Stomach (tissue), 4 donors: ENCODE measurements at regions not wholly inside any gene's neighbourhood (a gene's known extent, or its start where the extent isn't known, plus 50 kb on each side); places are given as distances from the start of the nearest gene placed in this dataset.

Experiments
- CTCF ChIP-seq, 7 experiments: fragments of 450-650 bp in 4 of 7; fragments of 200-600 bp in 3 of 7; sonication (generic) in 3 of 7; IDR thresholded peaks; one replicate each; pipeline ENCODE4 v1.5.1; 2016 to 2019; ENCODE audit warnings: antibody characterized with exemption in 7 of 7, control low read depth in 2 of 7, mild to moderate bottlenecking in 1 of 7
- EP300 ChIP-seq: sonication (generic); formaldehyde crosslinking; IDR thresholded peaks from one replicate; pipeline ENCODE4 v1.6.1; 2017; ENCODE audit warnings: antibody characterized with exemption
- POLR2A ChIP-seq, 4 donors: fragments of 450-650 bp; IDR thresholded peaks; one replicate each; pipeline ENCODE4 v1.6.1; 2016; ENCODE audit warnings: antibody characterized with exemption in 4 of 4, control low read depth in 2 of 4, mild to moderate bottlenecking in 1 of 4, moderate library complexity in 1 of 4

GRCh38 chr5:92952243-92952642 is 628.8 kb downstream of the NR2F1-AS1 start:
- TF ChIP-seq POLR2A (IDR thresholded peaks at IDR 0.05) = no peak
- TF ChIP-seq CTCF (IDR thresholded peaks at IDR 0.05) = no peak
- no peak for TF ChIP-seq EP300
